Stimulated activated CD4-positive, alpha-beta T cell treated with anti-CD3 and anti-CD28 coated beads, TNF-alpha, amount 100 ng/mL, for 24 hours (primary cell): ENCODE measurements at regions not wholly inside any gene's neighbourhood (a gene's known extent, or its start where the extent isn't known, plus 50 kb on each side); places are given as distances from the start of the nearest gene placed in this dataset.

Experiments
- DNase-seq, 3 experiments: peaks; one replicate each; pipeline ENCODE4 v3.0.0-alpha.2; 2020; ENCODE audit warnings: low read depth in 3 of 3

DNA sequence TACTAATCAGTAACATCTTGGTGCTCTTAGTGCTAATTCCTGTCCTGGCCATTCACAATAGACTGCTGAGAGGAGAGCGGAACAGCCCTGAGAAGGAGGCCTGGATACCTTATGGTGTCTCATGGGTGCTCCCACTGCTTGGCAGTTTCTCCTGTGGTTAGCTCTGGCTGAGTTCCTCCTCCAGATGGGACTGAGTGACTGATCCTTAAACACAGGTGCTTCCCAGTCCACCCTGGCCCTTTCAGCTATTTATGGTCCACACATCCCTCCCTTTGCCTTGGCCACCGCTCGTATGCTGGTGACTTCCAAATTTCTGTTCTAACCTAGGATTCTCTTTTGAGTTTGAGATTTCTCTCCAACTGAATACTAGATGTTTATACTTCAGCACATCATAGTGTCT is 157.0 kb upstream of the CACNA1E start:
- DNase-seq = no peak

DNA sequence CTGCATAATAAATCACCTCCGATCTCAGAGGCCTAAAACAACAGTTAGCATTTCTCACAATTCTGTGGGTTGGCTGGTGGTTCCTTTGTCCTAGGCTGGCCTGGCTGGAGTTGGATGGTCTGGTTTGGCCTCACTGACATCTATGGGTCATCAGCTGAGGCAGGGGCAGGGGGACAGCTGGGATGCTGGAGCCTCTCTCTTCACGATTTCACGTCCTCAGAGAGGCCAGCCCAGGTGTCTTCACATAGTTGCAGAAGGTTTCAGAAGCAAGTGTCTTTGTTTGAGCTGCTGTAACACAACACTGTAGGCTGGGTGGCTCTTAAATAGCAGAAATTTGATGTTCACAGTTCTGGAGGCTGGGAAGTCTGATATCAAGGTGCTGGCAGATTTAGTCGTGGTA is 155.5 kb upstream of the CACNA1E start:
- no peak for DNase-seq

DNA sequence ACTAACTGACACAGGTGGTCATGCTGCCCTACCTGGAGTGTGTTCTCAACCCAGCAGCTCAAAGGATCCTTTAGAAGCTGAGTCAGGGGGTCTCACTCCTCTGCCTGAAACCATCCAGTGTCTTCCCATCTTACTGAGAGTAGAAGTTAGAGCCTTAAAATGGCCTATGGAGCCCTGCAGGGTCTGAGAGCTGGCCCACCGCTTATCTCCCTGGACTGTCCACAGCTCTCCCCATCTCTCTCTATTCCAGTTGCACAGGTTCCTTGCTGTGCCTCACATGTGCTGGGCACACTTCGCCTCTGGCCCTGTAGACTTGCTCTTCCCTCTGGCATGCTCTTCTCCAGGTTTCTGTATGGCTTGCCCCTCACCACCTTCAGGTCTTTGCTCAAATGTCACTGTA is 148.6 kb upstream of the CACNA1E start:
- DNase-seq = no peak

DNA sequence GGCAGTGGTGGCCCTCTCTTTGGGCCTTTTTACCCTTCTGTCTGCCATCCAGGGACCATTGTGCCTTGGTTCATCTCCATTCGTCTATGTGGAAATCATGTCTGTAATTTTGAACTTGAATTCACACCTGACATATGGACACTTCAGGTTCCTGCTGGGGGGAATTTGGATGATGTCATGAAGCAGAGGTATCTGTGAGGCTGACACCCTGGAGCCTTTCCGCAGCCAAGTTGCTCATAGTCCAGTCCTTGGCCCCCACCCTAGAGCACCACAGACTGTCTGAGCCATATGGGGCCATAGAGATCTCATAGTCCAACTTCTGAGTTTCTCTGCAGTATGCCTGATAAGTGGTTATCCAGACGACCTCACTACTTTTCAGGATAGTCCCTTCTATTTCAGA is 147.7 kb upstream of the CACNA1E start:
- DNase-seq = no peak

DNA sequence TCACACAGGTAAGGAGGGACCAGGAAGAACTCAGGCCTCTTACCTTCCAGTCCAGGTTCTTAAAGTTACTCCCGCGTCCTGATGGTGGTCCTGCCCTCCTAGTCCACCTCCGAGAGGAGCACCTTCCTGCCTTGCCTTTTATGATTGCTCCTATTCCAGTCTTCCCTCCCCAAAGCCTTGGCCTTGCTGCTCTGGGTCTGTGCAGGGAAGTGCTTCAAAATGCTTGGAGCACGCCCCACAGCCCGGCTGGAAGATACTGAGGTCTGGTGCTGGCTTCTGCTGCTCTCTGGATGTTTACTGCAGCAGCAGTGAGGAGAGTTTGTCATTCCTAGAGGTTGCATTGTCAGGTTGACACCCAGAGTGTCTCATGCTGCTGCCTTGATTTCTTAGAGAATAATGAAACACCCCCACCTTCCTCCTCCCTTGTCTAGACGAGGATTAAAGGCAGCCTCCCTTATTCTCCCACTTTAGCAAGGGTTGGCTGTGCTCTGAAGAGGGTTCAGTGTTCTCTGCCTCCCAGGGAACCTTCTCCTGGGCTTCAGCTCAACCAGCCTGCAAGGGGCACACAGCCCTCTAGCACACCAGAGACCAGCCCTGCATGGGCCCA is 142.2 kb upstream of the CACNA1E start:
- no peak for DNase-seq

DNA sequence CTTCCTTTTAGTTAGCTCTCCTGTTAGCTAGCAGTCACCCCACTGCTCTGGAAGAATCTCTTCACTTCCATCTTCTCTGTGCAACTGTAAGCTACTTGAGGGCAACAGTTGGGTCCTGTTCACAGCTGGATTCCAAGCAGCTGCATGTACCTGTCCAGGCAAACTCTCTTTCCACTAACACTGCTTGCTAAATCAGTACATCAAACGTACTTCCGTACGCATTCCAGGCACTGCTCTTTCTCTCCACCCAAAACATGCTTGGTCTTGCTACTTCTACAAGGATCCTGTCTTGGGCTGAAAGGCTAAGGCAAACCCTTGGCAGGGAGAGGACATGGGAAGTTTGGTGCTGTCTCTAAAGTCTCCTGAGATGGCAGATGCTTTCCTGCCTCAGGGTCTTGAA is 139.2 kb upstream of the CACNA1E start:
- DNase-seq = no peak

DNA sequence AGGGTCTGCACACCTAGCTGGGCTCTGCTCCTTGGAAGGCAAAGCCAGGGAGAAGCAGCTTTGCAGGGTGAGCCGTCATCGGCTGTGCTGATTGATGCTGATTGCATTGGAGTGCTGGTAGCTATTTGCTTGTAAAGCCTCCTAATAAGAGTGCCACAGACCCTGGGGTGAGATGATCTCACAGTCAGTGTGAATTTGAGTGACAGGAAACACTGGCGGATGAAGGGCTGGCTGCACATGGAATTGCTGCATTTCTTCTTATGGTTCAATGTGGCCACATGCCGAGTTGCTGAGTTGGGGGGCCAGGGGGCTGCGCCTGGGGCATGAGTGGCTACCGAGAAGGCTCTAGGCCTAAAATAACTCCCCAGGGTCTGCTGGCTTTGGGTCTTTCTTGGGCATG is 138.2 kb upstream of the CACNA1E start:
- no peak for DNase-seq

DNA sequence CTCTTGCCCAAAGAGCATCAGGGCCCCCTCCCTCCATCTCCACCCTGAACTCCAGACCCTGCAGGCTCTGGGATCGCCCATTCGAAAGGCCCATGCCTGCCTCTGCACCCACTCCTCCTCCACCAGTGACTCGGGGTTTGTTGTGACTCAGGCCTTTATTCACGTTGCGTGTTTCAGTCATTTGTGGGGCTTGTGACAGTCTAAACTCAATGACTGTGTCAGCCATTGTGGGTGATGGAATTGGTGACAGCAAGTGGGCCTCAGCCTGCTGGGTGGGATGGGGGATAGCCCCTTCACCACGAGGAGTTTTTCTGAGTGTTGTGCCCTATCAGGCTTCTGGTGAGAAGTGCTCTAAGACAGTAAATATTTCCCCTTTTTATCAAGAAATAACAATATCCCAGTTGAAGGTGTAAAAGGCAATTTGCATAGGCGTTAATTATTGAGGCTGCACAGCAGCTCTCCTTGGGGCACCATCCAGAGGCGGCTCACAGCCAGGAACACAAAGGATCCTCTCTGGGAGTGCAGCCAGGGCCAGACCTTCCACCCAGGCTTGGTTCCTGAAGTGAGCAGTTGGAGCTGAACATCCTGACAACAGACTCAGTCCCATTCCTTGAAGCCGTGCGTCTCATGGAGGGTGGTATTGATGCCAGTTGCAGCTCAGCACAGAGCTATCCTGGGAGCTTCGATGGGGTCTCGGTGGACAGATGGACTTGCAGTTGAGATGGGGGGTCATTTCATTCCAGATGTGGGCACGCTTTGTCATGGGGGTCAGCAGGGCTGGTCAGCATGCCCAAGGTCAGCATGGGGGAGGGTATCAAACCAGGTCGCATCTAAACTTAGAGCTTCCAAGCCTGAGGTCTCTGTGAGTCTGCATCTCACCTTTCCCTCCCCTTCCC is 135.6 kb upstream of the CACNA1E start:
- DNase-seq = no peak

DNA sequence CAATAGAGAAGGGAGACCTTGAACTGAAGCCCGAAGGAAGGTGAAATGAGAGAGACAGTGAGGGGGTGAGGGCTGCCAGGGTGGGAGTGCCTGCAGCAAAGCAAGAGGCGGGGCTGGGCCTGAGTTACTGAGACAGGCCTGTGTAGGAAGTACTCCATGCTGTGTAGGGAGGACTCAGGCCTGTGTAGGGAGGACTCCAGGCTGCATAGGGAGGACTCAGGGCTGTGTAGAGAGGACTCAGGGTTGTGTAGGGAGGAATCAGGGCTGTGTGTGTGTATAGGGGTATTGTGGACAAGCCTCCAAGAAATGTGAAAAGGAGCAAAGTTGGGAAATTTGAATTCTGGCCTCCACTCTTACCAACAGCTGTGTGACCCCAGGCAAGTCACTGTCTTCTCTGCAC is 133.8 kb upstream of the CACNA1E start:
- no peak for DNase-seq

DNA sequence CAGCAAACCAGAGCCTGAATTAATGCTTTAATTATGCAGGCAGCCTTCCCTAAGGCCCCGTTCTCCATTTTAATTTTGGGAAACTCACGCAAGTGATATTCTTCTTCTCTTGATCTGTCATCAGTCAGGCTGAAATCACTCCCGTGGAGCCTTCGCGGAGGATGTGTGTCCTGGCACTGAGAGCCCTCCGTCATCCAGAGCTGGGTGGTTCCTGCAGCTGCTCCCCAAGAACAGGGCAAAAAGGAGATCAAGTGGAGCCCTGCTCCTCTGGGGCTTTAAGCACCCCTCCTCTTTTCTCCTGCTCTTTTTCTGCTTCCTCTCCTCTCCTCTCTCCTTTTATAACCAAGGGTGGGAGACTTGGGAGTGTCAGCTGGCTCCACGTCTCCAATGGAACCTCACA is 133.2 kb upstream of the CACNA1E start:
- no peak for DNase-seq

DNA sequence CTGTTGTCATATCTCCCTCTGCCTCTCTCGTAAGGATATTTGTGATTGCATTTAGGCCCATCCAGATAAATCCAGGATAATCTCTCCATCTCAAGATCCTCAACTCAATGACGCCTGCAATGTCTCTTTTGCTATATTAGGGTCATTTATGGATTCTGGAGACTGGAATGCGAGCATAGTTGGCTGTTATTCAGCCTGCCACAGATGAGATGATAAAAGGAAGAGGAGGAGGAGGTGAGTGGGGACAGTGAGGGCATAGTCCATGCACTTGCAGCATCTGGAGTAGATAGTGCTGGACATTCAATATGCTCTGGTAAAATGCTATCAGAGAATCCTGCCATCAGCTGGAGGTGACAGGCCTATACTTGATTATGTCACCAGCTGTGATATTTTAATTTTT is 131.6 kb upstream of the CACNA1E start:
- DNase-seq = no peak

DNA sequence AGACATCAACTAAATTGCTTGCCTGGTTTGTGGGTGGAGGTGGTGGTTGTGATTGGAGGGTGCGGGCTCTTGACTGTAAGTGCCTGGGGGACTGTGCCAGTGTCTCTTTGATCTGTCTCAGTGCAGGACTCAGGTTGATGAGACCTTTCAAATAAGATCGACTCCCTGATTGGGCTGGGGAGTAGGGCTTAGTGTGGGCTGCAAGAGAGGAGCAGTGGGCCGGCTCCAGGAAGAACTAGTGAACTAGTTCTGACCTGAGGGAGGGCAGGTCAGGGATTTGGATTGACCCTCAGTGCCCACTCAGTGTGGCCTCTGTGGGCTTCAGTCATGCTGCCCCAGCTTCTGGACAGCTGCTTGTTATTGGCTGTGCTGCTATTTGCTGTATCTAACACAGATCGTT is 130.6 kb upstream of the CACNA1E start:
- DNase-seq = no peak

DNA sequence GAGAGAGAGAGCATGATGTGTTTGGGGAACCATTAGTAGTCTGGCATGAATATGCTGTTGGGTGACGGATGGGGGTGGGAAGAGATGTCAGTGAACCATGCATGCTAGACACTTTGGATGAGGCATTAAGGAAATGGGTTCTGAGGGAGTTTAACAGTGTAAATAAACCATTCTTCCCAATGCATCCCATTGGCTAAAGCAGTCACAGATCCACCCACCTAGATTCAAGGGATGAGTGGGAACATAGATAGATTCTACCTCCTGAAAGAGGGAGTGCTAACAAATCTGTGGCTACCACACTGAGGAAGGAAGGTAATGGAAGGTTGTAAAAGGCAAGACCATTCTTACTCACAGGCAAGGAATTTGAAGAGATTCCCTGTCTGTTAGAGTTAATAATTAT is 129.8 kb upstream of the CACNA1E start:
- no peak for DNase-seq

DNA sequence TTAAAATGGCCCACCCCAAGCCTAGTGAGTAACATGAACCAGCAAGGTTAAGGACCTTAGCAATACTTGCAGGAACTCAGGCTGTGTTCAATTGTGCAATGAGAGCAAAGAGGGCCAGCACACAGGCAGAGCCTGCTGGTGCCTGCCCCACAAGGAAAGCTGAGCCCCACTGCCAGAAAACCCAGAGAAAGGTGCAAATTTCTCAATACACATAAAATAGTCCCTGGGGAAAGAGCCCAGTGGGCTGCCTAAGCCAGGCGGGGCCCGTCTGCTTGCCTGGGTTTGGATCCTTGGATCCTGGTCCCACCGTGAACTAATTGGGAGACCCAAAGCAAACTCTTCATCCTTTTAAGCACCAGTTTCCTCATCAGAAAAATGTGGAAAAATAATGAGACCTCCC is 128.5 kb upstream of the CACNA1E start:
- DNase-seq = no peak

DNA sequence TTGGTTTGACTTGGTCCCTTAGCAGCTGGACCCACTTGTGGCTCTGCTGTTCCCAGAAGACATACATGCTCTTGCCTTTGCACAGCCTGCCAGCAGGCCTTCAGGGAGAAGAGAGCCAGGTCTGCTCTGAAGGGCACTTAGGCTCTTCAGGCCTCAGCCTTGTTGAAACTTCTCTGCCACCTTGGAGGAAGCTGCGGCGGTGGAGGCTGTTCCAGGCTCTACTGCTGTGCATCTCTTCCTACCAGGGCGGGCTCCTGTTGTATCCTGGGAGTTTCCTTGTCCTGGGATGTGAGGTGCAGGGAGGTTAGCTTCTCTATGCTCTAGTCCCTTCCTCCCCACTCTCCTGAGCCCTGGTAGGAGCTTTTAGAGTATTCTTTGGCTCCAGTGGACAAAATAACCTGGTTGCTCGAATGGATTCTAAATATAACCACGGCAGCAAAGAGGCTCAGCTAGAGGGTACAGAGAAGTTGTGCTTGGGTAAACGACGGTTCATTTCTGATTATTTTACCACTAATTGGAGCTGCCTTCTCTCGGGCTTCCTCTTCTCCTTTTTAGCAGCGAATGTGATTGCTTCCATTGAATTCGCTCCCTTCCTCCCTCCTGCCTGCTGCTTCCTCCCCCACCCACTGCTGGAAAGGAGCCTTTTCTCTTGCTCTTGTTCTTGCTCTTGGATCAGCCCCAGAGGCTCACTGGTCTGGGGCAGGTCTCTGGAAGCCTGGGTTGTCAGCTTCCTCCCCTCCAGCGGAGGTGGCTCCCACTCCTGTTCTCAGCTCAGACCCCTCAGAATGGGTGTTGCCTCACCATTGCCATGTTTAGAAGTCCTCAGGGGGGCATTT is 126.6 kb upstream of the CACNA1E start:
- no peak for DNase-seq

DNA sequence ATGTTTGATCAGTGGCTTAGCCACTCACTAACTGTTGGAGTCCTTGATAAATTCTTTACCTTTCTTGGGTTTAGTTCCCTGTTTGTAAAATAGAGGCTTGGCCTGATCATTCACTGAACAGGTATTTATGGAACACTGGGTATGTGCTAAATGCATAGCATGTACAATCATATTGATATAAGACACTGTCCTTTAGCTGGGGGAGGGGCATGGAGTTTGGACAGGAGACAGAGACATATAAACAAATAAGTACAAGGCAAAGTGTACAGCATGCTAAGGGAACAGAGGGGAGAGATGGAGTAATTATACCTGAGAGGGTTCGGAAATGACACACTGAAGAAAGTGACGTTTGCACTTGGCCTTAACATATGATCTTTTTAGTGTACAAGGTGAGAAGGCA is 124.3 kb upstream of the CACNA1E start:
- DNase-seq = no peak

DNA sequence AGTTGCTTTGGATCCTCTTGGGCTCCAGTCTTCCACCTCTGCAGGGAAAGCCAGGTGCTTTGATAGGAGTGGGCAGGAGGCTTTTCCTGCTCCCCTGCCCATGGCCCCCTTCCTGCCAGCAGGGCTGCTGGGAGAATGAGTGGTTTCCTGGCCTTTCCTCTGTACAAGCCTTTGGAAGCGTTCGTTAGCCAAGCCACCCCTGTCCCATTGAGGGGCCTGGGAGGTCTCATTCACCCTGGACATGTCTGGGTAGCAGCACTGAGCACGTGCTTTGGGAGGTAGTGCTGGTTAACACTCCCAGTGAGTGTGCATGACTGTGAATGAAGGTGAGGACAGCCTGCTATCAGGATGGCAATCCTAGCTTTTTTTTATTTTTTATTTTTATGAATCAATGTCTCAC is 118.5 kb upstream of the CACNA1E start:
- DNase-seq = no peak

DNA sequence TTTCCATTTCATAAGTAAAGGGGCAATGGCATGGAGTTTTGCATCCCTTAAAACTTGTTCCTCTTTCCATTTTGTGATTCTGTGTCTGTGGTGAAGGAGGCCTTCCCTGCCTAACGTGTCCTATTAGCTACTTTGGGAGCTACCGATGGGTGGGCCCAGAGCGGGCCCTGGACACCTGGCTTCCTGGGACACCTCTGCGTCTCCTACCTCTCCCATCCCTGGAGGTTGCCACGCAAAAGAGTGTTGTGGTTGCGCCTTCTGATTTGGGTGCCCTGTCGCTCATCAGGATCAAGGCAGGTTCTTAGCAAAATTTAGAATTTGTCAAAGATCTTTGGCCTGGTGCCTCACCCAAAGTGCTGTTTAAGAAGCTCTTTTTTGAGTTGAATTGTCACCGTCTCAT is 116.4 kb upstream of the CACNA1E start:
- no peak for DNase-seq

DNA sequence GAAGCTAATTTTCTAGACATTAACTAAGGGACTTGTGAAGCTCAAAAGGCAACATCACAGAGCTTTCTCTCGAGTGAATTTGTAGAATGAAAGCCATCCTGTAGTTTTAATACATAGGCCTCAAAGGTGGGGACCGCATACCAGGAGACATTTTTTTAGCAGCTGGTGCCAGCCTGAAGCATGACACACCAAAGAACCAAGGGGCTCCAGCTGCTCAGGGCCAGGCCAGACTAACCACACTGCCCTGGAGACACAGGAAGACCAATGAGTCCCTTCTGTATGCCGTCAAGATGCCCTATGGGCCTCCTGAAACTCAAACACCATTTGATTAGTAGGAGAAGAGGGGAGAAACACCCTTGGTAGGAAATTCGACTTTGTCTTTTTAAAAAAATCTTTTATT is 113.9 kb upstream of the CACNA1E start:
- no peak for DNase-seq

DNA sequence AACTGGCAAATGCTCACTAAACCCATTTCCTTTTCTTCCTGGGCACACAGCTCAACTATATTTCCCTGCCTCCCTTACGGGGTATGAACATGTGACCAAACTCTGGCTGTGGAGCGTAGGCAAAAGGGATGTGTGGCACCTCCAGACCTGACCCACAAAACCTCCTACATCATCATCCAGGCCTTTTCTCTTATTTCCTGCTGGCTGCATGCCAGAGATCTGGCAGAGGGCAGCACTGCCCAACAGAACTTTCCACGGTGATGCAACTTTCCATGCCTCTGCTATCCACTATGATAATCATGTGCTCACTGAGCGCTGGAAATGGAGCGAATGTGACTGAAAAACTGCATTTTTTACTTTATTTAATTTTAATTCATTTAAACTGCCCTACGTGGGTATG is 99.6 kb upstream of the CACNA1E start:
- no peak for DNase-seq

DNA sequence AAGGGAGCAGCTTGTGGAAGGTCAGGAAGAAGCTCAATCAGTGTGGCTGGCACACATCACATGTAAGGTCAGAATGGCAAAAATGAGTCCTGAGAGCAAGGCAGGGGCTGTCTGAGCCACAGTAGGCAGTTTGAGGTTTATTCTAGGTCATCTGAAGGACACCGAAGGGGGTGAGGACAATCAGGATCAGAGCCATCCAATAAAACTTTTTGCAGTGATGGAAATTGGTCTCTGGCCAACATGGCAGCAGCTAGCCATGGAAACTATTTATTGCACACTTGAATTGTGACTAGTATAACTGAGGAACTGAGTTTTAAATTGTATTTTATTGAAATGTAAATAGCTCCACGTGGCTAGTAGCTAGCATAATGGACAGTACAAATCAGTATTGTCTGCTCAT is 97.0 kb upstream of the CACNA1E start:
- DNase-seq = no peak

DNA sequence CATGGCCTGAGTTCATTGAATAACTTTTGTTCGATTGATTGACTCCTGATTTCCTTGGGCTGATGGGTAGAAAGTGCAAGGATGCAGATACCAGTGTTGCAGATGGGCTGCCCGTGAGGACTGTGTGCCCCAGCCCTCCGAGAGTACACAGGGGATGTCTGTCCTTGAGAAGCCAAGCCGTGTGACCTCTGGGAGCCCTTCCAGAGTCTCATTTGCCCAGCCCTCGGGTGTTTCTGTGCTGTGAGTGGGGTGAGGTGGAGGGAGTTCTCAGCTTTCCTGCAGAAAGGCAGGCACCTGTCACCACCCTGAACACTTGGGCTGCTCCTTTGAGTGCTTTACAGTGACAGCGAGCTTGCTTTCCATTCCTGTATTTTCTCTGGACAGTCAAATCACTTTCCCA is 96.4 kb upstream of the CACNA1E start:
- no peak for DNase-seq

DNA sequence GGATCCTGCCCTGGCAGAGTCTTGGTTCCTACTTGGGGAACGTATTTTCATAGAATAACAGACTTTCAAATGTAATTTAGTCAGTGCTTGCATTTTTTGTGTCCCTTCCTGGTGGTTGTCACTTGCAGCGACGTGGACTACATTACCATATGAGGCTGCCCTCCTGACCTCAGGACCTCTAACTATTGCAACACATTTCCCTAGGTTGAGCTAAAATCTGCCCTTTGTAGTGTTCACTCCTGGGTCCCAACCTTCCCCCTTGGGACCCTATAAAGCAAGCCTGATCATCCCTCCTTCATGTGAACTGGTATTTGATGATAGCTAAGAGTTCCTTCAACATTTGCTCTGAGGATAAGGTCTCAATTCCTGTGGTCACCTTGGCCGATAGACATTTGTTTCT is 95.6 kb upstream of the CACNA1E start:
- no peak for DNase-seq
